GM18951 (cell line): ENCODE measurements at regions not wholly inside any gene's neighbourhood (a gene's known extent, or its start where the extent isn't known, plus 50 kb on each side); places are given as distances from the start of the nearest gene placed in this dataset.

Source experiments
- POLR2A ChIP-seq: IDR thresholded peaks from 4 replicates; pipeline ENCODE4 v1.6.1; 2011; ENCODE audit warnings: mild to moderate bottlenecking; ENCODE audit not compliant: insufficient read length, insufficient read depth; ENCODE audit errors: extremely low read depth
- in situ Hi-C: fragments of 300-500 bp; cut with MboI; formaldehyde crosslinking; loops from one replicate; pipeline ENCODE4 v1.12.0; 2022; ENCODE audit warnings: low sequenced_read_pairs, mixed read lengths, inconsistent platforms; ENCODE audit not compliant: unreplicated experiment

GRCh38 chr21:16932314-16932713, 580.5 kb upstream of the CXADR start:
- in situ Hi-C loops = no loop called here
- TF ChIP-seq POLR2A = no peak

GRCh38 chr21:16942703-16943102, 570.1 kb upstream of the CXADR start:
- no peak for TF ChIP-seq POLR2A
- in situ Hi-C loops = no loop called here

DNA sequence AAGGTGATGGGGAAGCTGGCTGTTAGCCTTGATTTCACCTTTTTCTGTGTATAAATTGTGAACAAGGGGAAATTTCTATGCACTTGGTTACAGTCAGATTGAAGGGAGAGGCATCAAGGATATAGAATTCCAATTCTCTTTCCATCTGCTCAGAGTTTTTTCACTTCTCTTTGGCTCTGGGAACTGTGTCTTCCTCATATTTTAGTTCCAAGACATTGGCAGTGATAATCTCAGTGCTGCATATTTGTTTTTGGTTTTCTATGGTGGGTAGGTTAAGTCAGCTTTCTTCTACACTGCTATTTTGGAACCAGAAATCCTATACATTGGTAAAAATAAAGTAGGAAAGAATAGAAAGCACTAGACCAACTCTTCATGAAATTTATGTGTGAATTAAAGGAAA, 569.6 kb upstream of the CXADR start:
- in situ Hi-C loops = no loop called here

GRCh38 chr21:16945580-16945979, 567.3 kb upstream of the CXADR start:
- TF ChIP-seq POLR2A = no peak
- in situ Hi-C loops = no loop called here

More for the DNA sequence above, 569.6 kb upstream of the CXADR start:
- no peak for TF ChIP-seq POLR2A

- TF ChIP-seq POLR2A = no peak
- in situ Hi-C loops = no loop called here
These were observed 556.0 kb upstream of the CXADR start for GRCh38 chr21:16956824-16957223.

DNA sequence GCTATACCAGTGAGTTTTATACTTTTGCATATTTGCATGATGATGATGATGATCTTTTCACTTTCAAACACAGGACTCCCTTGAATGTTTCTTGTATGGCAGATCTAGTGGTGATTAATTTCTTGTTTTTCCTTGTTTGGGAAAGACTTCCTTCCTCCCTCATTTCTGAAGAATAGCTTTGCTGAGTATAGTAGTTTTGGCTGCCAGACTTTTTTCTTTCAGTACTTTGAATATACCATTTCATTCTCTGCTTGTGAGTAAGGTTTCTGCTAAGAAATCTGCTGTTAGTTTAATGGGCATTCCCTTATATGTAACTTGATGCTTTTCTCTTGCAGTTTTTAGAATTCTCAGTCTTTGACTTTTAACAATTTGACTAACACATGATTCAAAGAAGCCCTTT, 547.4 kb upstream of the CXADR start:
- TF ChIP-seq POLR2A = no peak
- in situ Hi-C loops = no loop called here

- in situ Hi-C loops = no loop called here
- no peak for TF ChIP-seq POLR2A
These were observed 544.4 kb upstream of the CXADR start for GRCh38 chr21:16968436-16968835.

DNA sequence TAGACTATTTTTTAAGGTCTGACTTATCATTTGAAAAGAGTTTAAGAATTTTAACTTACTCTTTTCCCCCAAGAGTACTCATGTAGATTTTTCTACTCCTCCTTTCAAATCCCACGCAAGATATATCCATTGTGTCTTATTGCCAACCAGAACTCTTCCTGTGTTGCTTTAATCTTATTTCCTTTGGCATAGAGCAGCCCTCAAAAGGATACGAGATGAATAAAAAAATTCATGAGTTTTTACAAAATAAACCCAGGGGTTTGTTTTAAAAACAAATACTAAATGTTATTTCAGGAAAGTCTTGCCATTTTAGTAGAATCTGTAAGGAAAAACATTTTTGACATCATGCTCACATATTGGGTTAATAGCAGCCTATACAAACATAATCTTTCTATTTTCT, 543.2 kb upstream of the CXADR start:
- no peak for TF ChIP-seq POLR2A
- in situ Hi-C loops = no loop called here

DNA sequence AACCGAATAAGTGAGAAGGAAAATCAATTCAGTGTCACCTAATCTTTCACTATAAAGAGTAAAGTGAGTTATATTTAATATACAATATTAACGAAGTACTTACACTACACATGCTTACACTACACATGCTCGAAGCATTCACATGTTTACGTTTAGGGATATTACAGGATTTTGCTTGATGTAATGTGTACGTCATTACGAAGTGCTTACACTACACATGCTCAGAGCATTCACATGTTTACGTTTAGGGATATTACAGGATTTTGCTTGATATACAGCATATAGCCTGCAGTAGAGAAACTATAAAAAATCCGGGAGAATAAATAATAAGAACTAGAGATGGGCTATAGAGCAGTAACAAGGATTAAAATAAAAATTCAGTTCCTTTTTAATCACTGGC, 538.8 kb upstream of the CXADR start:
- TF ChIP-seq POLR2A = no peak
- in situ Hi-C loops = no loop called here

GRCh38 chr21:16976193-16976592, 536.6 kb upstream of the CXADR start:
- TF ChIP-seq POLR2A = no peak
- in situ Hi-C loops = no loop called here

GRCh38 chr21:16978309-16978895, 534.4 kb upstream of the CXADR start:
- in situ Hi-C loops = no loop called here
- TF ChIP-seq POLR2A = no peak

- no peak for TF ChIP-seq POLR2A
- in situ Hi-C loops = no loop called here
These were observed 533.3 kb upstream of the CXADR start for GRCh38 chr21:16979574-16979973.

- in situ Hi-C loops = no loop called here
- no peak for TF ChIP-seq POLR2A
These were observed 529.4 kb upstream of the CXADR start for GRCh38 chr21:16983420-16983819.

DNA sequence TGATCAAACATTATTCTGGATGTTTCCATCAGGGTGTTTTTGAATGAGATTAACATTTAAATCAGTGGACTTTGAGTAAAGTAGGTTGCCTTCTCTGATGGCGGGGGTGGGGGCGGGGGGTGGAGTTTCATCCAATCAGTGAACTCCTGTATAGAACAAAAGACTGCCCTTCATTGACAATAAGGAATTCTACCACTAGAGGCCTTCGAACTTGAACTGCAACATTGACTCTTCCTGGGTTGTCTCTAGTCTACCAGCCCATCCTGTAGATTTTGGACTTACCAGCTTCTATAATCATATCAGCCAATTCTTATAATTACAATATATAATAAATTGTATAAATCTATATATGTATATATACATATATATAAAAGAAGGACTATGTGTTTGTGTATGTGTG, 520.4 kb upstream of the CXADR start:
- TF ChIP-seq POLR2A = no peak
- in situ Hi-C loops = no loop called here
